ENCODE measurements at regions not wholly inside any gene's neighbourhood (a gene's known extent, or its start where the extent isn't known, plus 50 kb on each side); places are given as distances from the start of the nearest gene placed in this dataset.

GRCh38 chr13:105518086-105518485 lies 1017.4 kb downstream of the EFNB2 start:
- TF ChIP-seq CTCF (IDR thresholded peaks at IDR 0.05; ENCODE audit: insufficient read depth, low read depth, low read length) = no peak
- no peaks in the 10 kb centered on the region for H3K27me3 ChIP-seq (ENCODE audit: control insufficient read depth, insufficient read depth, low read length)
- DNase-seq (ENCODE audit: low read depth) = peak; percentile 4
- no peak overlapping the region for H3K4me3 ChIP-seq (ENCODE audit: low read depth, low read length)
- ChIA-PET POLR2A (no interaction called here), CTCF (no interaction called here)
- no peaks in the 10 kb centered on the region for H3K36me3 ChIP-seq (ENCODE audit: control insufficient read depth, insufficient read depth, low read length)

- POLR2A ChIA-PET = no interaction called here
These were observed 1021.1 kb downstream of the EFNB2 start for GRCh38 chr13:105514401-105514800.

GRCh38 chr13:105513448-105513847 lies 1022.0 kb downstream of the EFNB2 start:
- CTCF ChIA-PET = interaction anchor here (1.1 kb wide), 1 partner anchor 11 kb away, joined by 4 read pairs; no protein-coding TSS in a partner anchor

More at GRCh38 chr13:105514401-105514800, 1021.1 kb downstream of the EFNB2 start:
- no peak for DNase-seq (ENCODE audit: low read depth)
- Histone ChIP-seq H3K27me3 (ENCODE audit: control insufficient read depth, insufficient read depth, low read length) (no peaks in the 10 kb centered on the region), H3K36me3 (ENCODE audit: control insufficient read depth, insufficient read depth, low read length) (no peaks in the 10 kb centered on the region), H3K4me3 (ENCODE audit: low read depth, low read length) (no peak overlapping the region)
- CTCF ChIA-PET = interaction anchor here (0.7 kb wide), 1 partner anchor 1022 kb away, joined by 3 read pairs; no protein-coding TSS in a partner anchor
- no peak for TF ChIP-seq CTCF (IDR thresholded peaks at IDR 0.05; ENCODE audit: insufficient read depth, low read depth, low read length)

GRCh38 chr13:105509981-105510762 lies 1025.3 kb downstream of the EFNB2 start:
- ChIA-PET POLR2A (no interaction called here), CTCF (interaction anchor here (0.9 kb wide), 1 partner anchor 474 kb away, joined by 3 read pairs; no protein-coding TSS in a partner anchor)
- H3K27me3 ChIP-seq (ENCODE audit: control insufficient read depth, insufficient read depth, low read length) = no peaks in the 10 kb centered on the region
- DNase-seq (ENCODE audit: low read depth) = no peak
- H3K36me3 ChIP-seq (ENCODE audit: control insufficient read depth, insufficient read depth, low read length) = no peaks in the 10 kb centered on the region
- TF ChIP-seq CTCF (IDR thresholded peaks at IDR 0.05; ENCODE audit: insufficient read depth, low read depth, low read length) = no peak
- no peak overlapping the region for H3K4me3 ChIP-seq (ENCODE audit: low read depth, low read length)

More at GRCh38 chr13:105513448-105513847, 1022.0 kb downstream of the EFNB2 start:
- no peak for DNase-seq (ENCODE audit: low read depth)
- POLR2A ChIA-PET = no interaction called here
- Histone ChIP-seq H3K27me3 (ENCODE audit: control insufficient read depth, insufficient read depth, low read length) (no peaks in the 10 kb centered on the region), H3K4me3 (ENCODE audit: low read depth, low read length) (no peak overlapping the region), H3K36me3 (ENCODE audit: control insufficient read depth, insufficient read depth, low read length) (no peaks in the 10 kb centered on the region)
- no peak for TF ChIP-seq CTCF (IDR thresholded peaks at IDR 0.05; ENCODE audit: insufficient read depth, low read depth, low read length)

GRCh38 chr13:105506463-105506862 lies 1029.0 kb downstream of the EFNB2 start:
- TF ChIP-seq CTCF (IDR thresholded peaks at IDR 0.05; ENCODE audit: insufficient read depth, low read depth, low read length) = no peak

More at GRCh38 chr13:105506463-105506862, 1029.0 kb downstream of the EFNB2 start:
- POLR2A ChIA-PET = no interaction called here
- CTCF ChIA-PET = interaction anchor here (0.9 kb wide), 1 partner anchor 96 kb away, joined by 4 read pairs; no protein-coding TSS in a partner anchor
- Histone ChIP-seq H3K27me3 (ENCODE audit: control insufficient read depth, insufficient read depth, low read length) (no peaks in the 10 kb centered on the region), H3K4me3 (ENCODE audit: low read depth, low read length) (no peak overlapping the region), H3K36me3 (ENCODE audit: control insufficient read depth, insufficient read depth, low read length) (no peaks in the 10 kb centered on the region)
- no peak for DNase-seq (ENCODE audit: low read depth)

Measured in BJ (cell line).